HepG2 (cell line): ENCODE measurements at regions not wholly inside any gene's neighbourhood (a gene's known extent, or its start where the extent isn't known, plus 50 kb on each side); places are given as distances from the start of the nearest gene placed in this dataset.

Experiments
- ARID3A ChIP-seq: IDR thresholded peaks from 2 replicates; pipeline ENCODE4 v1.6.1; 2012; ENCODE audit warnings: low read depth, low read length, improper control_type of control experiment
- ATF4 ChIP-seq, 2 experiments: fragments of 450-650 bp in 1 of 2; sonication (generic) in 1 of 2; formaldehyde crosslinking; IDR thresholded peaks; 2 replicates each; pipeline versions ENCODE4 v1.5.0 to v1.8.0; 2020 to 2022; ENCODE audit warnings: mild to moderate bottlenecking in 1 of 2, missing genetic modification reagents in 1 of 2
- EEA1 ChIP-seq: sonication (generic); formaldehyde crosslinking; IDR thresholded peaks from 2 replicates; pipeline ENCODE4 v1.5.1; 2020; ENCODE audit warnings: mild to moderate bottlenecking, missing genetic modification reagents, borderline replicate concordance
- ESRRA ChIP-seq: sonication (generic); formaldehyde crosslinking; IDR thresholded peaks from 2 replicates; pipeline ENCODE4 v1.5.1; 2020; ENCODE audit warnings: mild to moderate bottlenecking, low read depth, missing genetic modification reagents
- FOXP1 ChIP-seq, 2 experiments: fragments of 450-650 bp in 1 of 2; IDR thresholded peaks; 2 replicates each; pipeline ENCODE4 v1.6.1; 2017 to 2018; ENCODE audit warnings: antibody characterized with exemption in 1 of 2
- GATAD2A ChIP-seq: IDR thresholded peaks from 2 replicates; pipeline ENCODE4 v1.6.1; 2016
- GMEB1 ChIP-seq: sonication (generic); formaldehyde crosslinking; IDR thresholded peaks from 2 replicates; pipeline ENCODE4 v1.5.1; 2020; ENCODE audit warnings: missing genetic modification reagents, mild to moderate bottlenecking, borderline replicate concordance
- IKZF4 ChIP-seq: sonication (generic); formaldehyde crosslinking; IDR thresholded peaks from 2 replicates; pipeline ENCODE4 v1.5.1; 2020; ENCODE audit warnings: borderline replicate concordance, mild to moderate bottlenecking, low read depth, missing genetic modification reagents; ENCODE audit errors: not compliant biosample characterization
- RORA ChIP-seq: sonication (generic); formaldehyde crosslinking; IDR thresholded peaks from 2 replicates; pipeline ENCODE4 v1.5.0; 2020; ENCODE audit warnings: mild to moderate bottlenecking, missing genetic modification reagents, moderate library complexity
- SETDB1 ChIP-seq: sonication (generic); formaldehyde crosslinking; IDR thresholded peaks from 2 replicates; pipeline ENCODE4 v1.5.1; 2020; ENCODE audit warnings: missing genetic modification reagents, mild to moderate bottlenecking, borderline replicate concordance
- SNAPC2 ChIP-seq: sonication (generic); formaldehyde crosslinking; IDR thresholded peaks from 2 replicates; pipeline ENCODE4 v1.8.1; 2022; ENCODE audit warnings: mild to moderate bottlenecking, missing genetic modification reagents
- SRSF4 ChIP-seq: fragments of 200-400 bp; formaldehyde crosslinking; IDR thresholded peaks from one replicate; pipeline ENCODE4 v1.6.1; 2018; ENCODE audit warnings: mild to moderate bottlenecking, low read depth, low read length, moderate library complexity; ENCODE audit not compliant: poor library complexity, severe bottlenecking
- ZNF160 ChIP-seq: sonication (generic); formaldehyde crosslinking; IDR thresholded peaks from 2 replicates; pipeline ENCODE4 v1.8.0; 2022; ENCODE audit warnings: mild to moderate bottlenecking, inconsistent platforms, missing genetic modification reagents
- ZNF646 ChIP-seq: sonication (generic); formaldehyde crosslinking; IDR thresholded peaks from 2 replicates; pipeline ENCODE4 v1.9.0; 2021; ENCODE audit warnings: mild to moderate bottlenecking, missing genetic modification reagents
- ZNF652 ChIP-seq: IDR thresholded peaks from 2 replicates; pipeline ENCODE4 v1.6.1; 2016; ENCODE audit warnings: low read depth, borderline replicate concordance
- ZNF772 ChIP-seq: sonication (generic); formaldehyde crosslinking; IDR thresholded peaks from 2 replicates; pipeline ENCODE4 v1.5.0; 2020; ENCODE audit warnings: mild to moderate bottlenecking, missing genetic modification reagents

- TF ChIP-seq ARID3A (peak; percentile 79), ESRRA (CRISPR knock-in tag) (no peak), GATAD2A (CRISPR knock-in tag) (peak; percentile 86), SNAPC2 (CRISPR knock-in tag) (no peak), ZNF772 (peak; percentile 69; the same call in 1 of the 2 replicates), EEA1 (CRISPR knock-in tag) (no peak), IKZF4 (CRISPR knock-in tag) (no peak), SETDB1 (CRISPR knock-in tag) (no peak), GMEB1 (CRISPR knock-in tag) (peak; percentile 17; the same call in 1 of the 2 replicates), SRSF4 (no peak), ZNF160 (CRISPR knock-in tag) (no peak), ZNF646 (no peak), ATF4 (CRISPR knock-in tag; IDR thresholded peaks at IDR 0.05) (peak in 1 of 2 experiments; percentile 93; a peak in 2 of 4 replicates), FOXP1 (IDR thresholded peaks at IDR 0.05) (peak; percentile 96), FOXP1 (CRISPR knock-in tag; IDR thresholded peaks at IDR 0.05) (peak; percentile 98), RORA (CRISPR knock-in tag) (no peak), ZNF652 (CRISPR knock-in tag) (peak; percentile 36; the same call in 1 of the 2 replicates)
Measured at GRCh38 chr9:91060520-91061343, 259.1 kb downstream of the SYK start (continued).
